GM12891 (cell line): ENCODE measurements at regions not wholly inside any gene's neighbourhood (a gene's known extent, or its start where the extent isn't known, plus 50 kb on each side); places are given as distances from the start of the nearest gene placed in this dataset.

Experiments
- POLR2A ChIP-seq: IDR thresholded peaks from 2 replicates; pipeline ENCODE4 v1.6.1; 2011; ENCODE audit warnings: low read depth, low read length, control low read depth
- POLR2AphosphoS5 ChIP-seq: IDR thresholded peaks from 2 replicates; pipeline ENCODE4 v1.6.1; 2011; ENCODE audit warnings: low read depth, low read length, control low read depth

- TF ChIP-seq POLR2AphosphoS5 (no peak), POLR2A (no peak)
Observed at GRCh38 chr6:87897013-87897412, 150.6 kb upstream of the SPACA1 start.
